ENCODE measurements at regions not wholly inside any gene's neighbourhood (a gene's known extent, or its start where the extent isn't known, plus 50 kb on each side); places are given as distances from the start of the nearest gene placed in this dataset.

DNA sequence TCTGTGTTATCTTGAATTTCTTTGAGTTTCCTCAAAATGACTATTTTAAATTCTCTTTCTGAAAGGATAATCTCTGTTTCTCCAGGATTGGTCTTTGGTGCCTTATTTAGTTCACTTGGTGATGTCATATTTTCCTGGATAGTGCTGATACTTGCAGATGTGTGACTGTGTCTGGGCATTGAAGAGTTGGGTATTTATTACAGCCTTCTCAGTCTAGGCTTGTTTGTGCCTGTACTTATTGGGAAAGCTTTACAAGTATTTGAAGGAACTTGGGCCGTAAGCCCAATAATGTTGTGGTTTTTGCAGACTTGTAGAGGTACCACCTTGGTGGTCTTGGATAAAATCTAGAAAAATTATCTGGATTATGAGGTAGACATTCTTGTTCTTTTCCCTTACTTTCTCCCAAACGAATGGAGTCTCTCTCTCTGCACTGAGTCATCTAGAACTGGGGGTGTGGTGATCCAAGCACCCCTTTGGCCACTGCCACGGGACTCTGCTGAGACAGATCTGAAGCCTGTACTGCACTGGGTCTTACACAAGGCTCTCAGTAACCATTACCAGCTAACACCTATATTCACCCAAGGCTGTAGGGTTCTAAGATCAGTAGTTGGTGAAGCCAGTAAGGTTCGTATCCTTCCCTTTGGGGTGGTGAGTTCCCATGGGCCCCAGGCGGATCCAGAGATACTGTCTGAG lies 703.7 kb upstream of the MGAT4C start:
- Histone ChIP-seq H3K9me3 (ENCODE audit: control insufficient read depth, insufficient read depth, low read depth, low read length) (no peaks in the 10 kb centered on the region), H3K27ac (ENCODE audit: extremely low read depth, low read depth, low read length) (no peak overlapping the region), H3K4me1 (ENCODE audit: control insufficient read depth, insufficient read depth, low read length) (no peaks in the 10 kb centered on the region), H3K4me3 (ENCODE audit: low read depth, low read length) (no peak overlapping the region), H3K36me3 (ENCODE audit: control insufficient read depth in 2 of 2, insufficient read depth in 1 of 2, low read length in 2 of 2) (no peaks in the 10 kb centered on the region)
- ChIA-PET POLR2A (no interaction called here), CTCF (no interaction called here)
- TF ChIP-seq, protein P1, sequence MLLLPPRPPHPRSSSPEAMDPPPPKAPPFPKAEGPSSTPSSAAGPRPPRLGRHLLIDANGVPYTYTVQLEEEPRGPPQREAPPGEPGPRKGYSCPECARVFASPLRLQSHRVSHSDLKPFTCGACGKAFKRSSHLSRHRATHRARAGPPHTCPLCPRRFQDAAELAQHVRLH (tag by site-specific recombination; IDR thresholded peaks at IDR 0.05): no peak
- no peak for TF ChIP-seq ZNF138 (tag by site-specific recombination; IDR thresholded peaks at IDR 0.05; ENCODE audit: borderline replicate concordance)
- TF ChIP-seq, protein P2, sequence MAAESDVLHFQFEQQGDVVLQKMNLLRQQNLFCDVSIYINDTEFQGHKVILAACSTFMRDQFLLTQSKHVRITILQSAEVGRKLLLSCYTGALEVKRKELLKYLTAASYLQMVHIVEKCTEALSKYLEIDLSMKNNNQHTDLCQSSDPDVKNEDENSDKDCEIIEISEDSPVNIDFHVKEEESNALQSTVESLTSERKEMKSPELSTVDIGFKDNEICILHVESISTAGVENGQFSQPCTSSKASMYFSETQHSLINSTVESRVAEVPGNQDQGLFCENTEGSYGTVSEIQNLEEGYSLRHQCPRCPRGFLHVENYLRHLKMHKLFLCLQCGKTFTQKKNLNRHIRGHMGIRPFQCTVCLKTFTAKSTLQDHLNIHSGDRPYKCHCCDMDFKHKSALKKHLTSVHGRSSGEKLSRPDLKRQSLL (tag by site-specific recombination; IDR thresholded peaks at IDR 0.05): no peak
- no peak for TF ChIP-seq ZNF843 (tag by site-specific recombination; IDR thresholded peaks at IDR 0.05)
- TF ChIP-seq, protein P3, sequence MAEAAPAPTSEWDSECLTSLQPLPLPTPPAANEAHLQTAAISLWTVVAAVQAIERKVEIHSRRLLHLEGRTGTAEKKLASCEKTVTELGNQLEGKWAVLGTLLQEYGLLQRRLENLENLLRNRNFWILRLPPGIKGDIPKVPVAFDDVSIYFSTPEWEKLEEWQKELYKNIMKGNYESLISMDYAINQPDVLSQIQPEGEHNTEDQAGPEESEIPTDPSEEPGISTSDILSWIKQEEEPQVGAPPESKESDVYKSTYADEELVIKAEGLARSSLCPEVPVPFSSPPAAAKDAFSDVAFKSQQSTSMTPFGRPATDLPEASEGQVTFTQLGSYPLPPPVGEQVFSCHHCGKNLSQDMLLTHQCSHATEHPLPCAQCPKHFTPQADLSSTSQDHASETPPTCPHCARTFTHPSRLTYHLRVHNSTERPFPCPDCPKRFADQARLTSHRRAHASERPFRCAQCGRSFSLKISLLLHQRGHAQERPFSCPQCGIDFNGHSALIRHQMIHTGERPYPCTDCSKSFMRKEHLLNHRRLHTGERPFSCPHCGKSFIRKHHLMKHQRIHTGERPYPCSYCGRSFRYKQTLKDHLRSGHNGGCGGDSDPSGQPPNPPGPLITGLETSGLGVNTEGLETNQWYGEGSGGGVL (tag by site-specific recombination; IDR thresholded peaks at IDR 0.05): no peak
- no peak for TF ChIP-seq ZNF394 (tag by site-specific recombination; IDR thresholded peaks at IDR 0.05; ENCODE audit: borderline replicate concordance)
- no peak for TF ChIP-seq ZNF791 (tag by site-specific recombination; IDR thresholded peaks at IDR 0.05)
- no peak for TF ChIP-seq SP7 (tag by site-specific recombination; IDR thresholded peaks at IDR 0.05)

DNA sequence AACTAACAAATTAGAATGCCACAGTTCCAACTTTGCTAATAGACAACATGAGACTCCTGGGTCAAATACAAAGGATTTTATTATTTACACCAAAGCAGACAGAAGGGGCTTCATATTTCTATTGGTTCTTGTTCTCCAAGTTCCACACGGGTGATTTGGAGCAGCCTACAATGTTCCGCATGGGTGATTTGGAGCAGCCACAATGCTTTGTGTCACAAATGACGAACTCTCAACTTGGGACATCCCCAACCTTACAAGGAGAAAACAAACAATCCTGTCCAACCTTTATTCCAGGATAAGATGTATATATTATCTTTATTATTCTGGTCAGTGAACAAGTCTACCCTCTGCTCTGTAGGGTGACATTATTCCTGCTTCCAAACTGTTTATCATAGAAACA lies 694.3 kb upstream of the MGAT4C start:
- H3K4me3 ChIP-seq (ENCODE audit: low read depth, low read length): no peak overlapping the region
- no peaks in the 10 kb centered on the region for H3K4me1 ChIP-seq (ENCODE audit: control insufficient read depth, insufficient read depth, low read length)
- no peaks in the 10 kb centered on the region for H3K9me3 ChIP-seq (ENCODE audit: control insufficient read depth, insufficient read depth, low read depth, low read length)
- CTCF ChIA-PET: no interaction called here
- no peak overlapping the region for H3K27ac ChIP-seq (ENCODE audit: extremely low read depth, low read depth, low read length)
- POLR2A ChIA-PET: no interaction called here
- H3K36me3 ChIP-seq (ENCODE audit: control insufficient read depth in 2 of 2, insufficient read depth in 1 of 2, low read length in 2 of 2): no peaks in the 10 kb centered on the region
- TF ChIP-seq, protein P4, sequence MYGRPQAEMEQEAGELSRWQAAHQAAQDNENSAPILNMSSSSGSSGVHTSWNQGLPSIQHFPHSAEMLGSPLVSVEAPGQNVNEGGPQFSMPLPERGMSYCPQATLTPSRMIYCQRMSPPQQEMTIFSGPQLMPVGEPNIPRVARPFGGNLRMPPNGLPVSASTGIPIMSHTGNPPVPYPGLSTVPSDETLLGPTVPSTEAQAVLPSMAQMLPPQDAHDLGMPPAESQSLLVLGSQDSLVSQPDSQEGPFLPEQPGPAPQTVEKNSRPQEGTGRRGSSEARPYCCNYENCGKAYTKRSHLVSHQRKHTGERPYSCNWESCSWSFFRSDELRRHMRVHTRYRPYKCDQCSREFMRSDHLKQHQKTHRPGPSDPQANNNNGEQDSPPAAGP (tag by site-specific recombination; IDR thresholded peaks at IDR 0.05): no peak
- TF ChIP-seq ZNF2 (tag by site-specific recombination; IDR thresholded peaks at IDR 0.05): no peak
- no peak for TF ChIP-seq MYNN (tag by site-specific recombination; IDR thresholded peaks at IDR 0.05; ENCODE audit: borderline replicate concordance)
- TF ChIP-seq ZNF37A (tag by site-specific recombination; IDR thresholded peaks at IDR 0.05): no peak
- TF ChIP-seq ZNF292 (tag by site-specific recombination; IDR thresholded peaks at IDR 0.05; ENCODE audit: borderline replicate concordance, low read depth): no peak
- TF ChIP-seq ZNF121 (tag by site-specific recombination; IDR thresholded peaks at IDR 0.05): no peak
- no peak for TF ChIP-seq TRIM28 (IDR thresholded peaks at IDR 0.05; ENCODE audit: borderline replicate concordance, low read length)
- no peak for TF ChIP-seq ZNF157 (tag by site-specific recombination; IDR thresholded peaks at IDR 0.05)
- no peak for TF ChIP-seq ZNF175 (tag by site-specific recombination; IDR thresholded peaks at IDR 0.05)
- TF ChIP-seq ZNF792 (tag by site-specific recombination; IDR thresholded peaks at IDR 0.05): no peak
- no peak for TF ChIP-seq YY1 (tag by site-specific recombination; IDR thresholded peaks at IDR 0.05)
- TF ChIP-seq, protein P5, sequence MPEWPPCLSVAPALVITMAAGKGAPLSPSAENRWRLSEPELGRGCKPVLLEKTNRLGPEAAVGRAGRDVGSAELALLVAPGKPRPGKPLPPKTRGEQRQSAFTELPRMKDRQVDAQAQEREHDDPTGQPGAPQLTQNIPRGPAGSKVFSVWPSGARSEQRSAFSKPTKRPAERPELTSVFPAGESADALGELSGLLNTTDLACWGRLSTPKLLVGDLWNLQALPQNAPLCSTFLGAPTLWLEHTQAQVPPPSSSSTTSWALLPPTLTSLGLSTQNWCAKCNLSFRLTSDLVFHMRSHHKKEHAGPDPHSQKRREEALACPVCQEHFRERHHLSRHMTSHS (tag by site-specific recombination; IDR thresholded peaks at IDR 0.05): no peak
- no peak for TF ChIP-seq ZNF350 (tag by site-specific recombination; IDR thresholded peaks at IDR 0.05)
- TF ChIP-seq, protein P6, sequence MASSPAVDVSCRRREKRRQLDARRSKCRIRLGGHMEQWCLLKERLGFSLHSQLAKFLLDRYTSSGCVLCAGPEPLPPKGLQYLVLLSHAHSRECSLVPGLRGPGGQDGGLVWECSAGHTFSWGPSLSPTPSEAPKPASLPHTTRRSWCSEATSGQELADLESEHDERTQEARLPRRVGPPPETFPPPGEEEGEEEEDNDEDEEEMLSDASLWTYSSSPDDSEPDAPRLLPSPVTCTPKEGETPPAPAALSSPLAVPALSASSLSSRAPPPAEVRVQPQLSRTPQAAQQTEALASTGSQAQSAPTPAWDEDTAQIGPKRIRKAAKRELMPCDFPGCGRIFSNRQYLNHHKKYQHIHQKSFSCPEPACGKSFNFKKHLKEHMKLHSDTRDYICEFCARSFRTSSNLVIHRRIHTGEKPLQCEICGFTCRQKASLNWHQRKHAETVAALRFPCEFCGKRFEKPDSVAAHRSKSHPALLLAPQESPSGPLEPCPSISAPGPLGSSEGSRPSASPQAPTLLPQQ (tag by site-specific recombination; IDR thresholded peaks at IDR 0.05): no peak
- TF ChIP-seq ZNF16 (tag by site-specific recombination; IDR thresholded peaks at IDR 0.05; ENCODE audit: low read depth): no peak
